CD4-positive, CD25-positive, alpha-beta regulatory T cell (primary cell): ENCODE measurements at regions not wholly inside any gene's neighbourhood (a gene's known extent, or its start where the extent isn't known, plus 50 kb on each side); places are given as distances from the start of the nearest gene placed in this dataset.

ENCODE experiments used
- ATAC-seq, 2 donors: fragments of 150-1000 bp; cut with Tn5 transposase; one replicate each; pipeline ENCODE4 v1.10.0; 2021; ENCODE audit warnings: low read depth in 2 of 2, moderate number of reproducible peaks in 2 of 2, moderate library complexity in 1 of 2
- DNase-seq, 3 donors: peaks; one replicate each; pipeline versions ENCODE4 v3.0.0 to v3.0.0-alpha.2; 2012 to 2022; ENCODE audit warnings: mixed read lengths in 1 of 3
- H3K27ac ChIP-seq: one replicate; pipeline ENCODE4 v1.7.0; 2013; ENCODE audit warnings: mild to moderate bottlenecking, low read length; ENCODE audit not compliant: insufficient read depth, poor library complexity, severe bottlenecking
- H3K27me3 ChIP-seq: one replicate; pipeline ENCODE4 v1.7.0; 2013; ENCODE audit warnings: low read length; ENCODE audit not compliant: control insufficient read depth, insufficient read depth
- H3K36me3 ChIP-seq: one replicate; pipeline ENCODE4 v1.7.0; 2013; ENCODE audit warnings: mild to moderate bottlenecking, low read length, moderate library complexity; ENCODE audit not compliant: control insufficient read depth, insufficient read depth
- H3K4me1 ChIP-seq: 2 replicates; pipeline ENCODE4 v1.7.0; 2013; ENCODE audit warnings: mild to moderate bottlenecking, low read length; ENCODE audit not compliant: insufficient read depth, control insufficient read depth, poor library complexity, severe bottlenecking
- H3K4me3 ChIP-seq: one replicate; pipeline ENCODE4 v1.7.0; 2013; ENCODE audit warnings: low read depth, mild to moderate bottlenecking, low read length, moderate library complexity
- H3K9me3 ChIP-seq, 2 experiments: 1 replicate in 1 of 2; 2 replicates in 1 of 2; pipeline ENCODE4 v1.7.0; 2013; ENCODE audit warnings: low read length in 2 of 2, mild to moderate bottlenecking in 1 of 2, moderate library complexity in 1 of 2; ENCODE audit not compliant: control insufficient read depth in 2 of 2
- H3K27ac Mint-ChIP-seq, 3 donors: one replicate each; pipeline ENCODE4 v1.8.0; 2020 to 2022; ENCODE audit warnings: mild to moderate bottlenecking in 3 of 3, mixed read lengths in 3 of 3, moderate library complexity in 2 of 3
- H3K27me3 Mint-ChIP-seq: one replicate; pipeline ENCODE4 v1.8.0; 2022; ENCODE audit warnings: mild to moderate bottlenecking, mixed read lengths
- H3K36me3 Mint-ChIP-seq: one replicate; pipeline ENCODE4 v1.8.0; 2020; ENCODE audit warnings: mixed read lengths
- H3K4me1 Mint-ChIP-seq, 4 donors: one replicate each; pipeline ENCODE4 v1.8.0; 2020 to 2022; ENCODE audit warnings: mixed read lengths in 4 of 4, mild to moderate bottlenecking in 1 of 4
- H3K4me3 Mint-ChIP-seq, 4 donors: one replicate each; pipeline ENCODE4 v1.8.0; 2020 to 2022; ENCODE audit warnings: mild to moderate bottlenecking in 4 of 4, mixed read lengths in 4 of 4, moderate library complexity in 3 of 4
- H3K9me3 Mint-ChIP-seq, 7 donors: one replicate each; pipeline ENCODE4 v1.8.0; 2020 to 2022; ENCODE audit warnings: mixed read lengths in 7 of 7, mild to moderate bottlenecking in 3 of 7, moderate library complexity in 2 of 7

GRCh38 chr11:82634091-82634490 lies 99.6 kb downstream of the FAM181B start:
- no peak overlapping the region for H3K27ac Mint-ChIP-seq
- H3K27me3 ChIP-seq, result no peaks in the 10 kb centered on the region

GRCh38 chr11:82631722-82632630 lies 101.7 kb downstream of the FAM181B start:
- no peaks in the 10 kb centered on the region for H3K9me3 ChIP-seq
- no peak overlapping the region for H3K27ac ChIP-seq
- H3K4me3 Mint-ChIP-seq, result no peak overlapping the region
- no peaks in the 10 kb centered on the region for H3K36me3 ChIP-seq
- peaks cover 6% of the 10 kb centered on the region for H3K27me3 Mint-ChIP-seq
- H3K27me3 ChIP-seq, result no peaks in the 10 kb centered on the region
- peaks cover 0 to 7% (median 3%) of the 10 kb centered on the region in 7 donors for H3K9me3 Mint-ChIP-seq
- no peaks in the 10 kb centered on the region for H3K4me1 ChIP-seq
- DNase-seq, result no peak
- no peak for ATAC-seq
- H3K4me1 Mint-ChIP-seq, result no peaks in the 10 kb centered on the region
- no peak overlapping the region for H3K27ac Mint-ChIP-seq
- H3K4me3 ChIP-seq, result no peak overlapping the region
- no peaks in the 10 kb centered on the region for H3K36me3 Mint-ChIP-seq

More at GRCh38 chr11:82634091-82634490, 99.6 kb downstream of the FAM181B start:
- ATAC-seq (no peak), DNase-seq (no peak)
- H3K4me3 ChIP-seq, result no peak overlapping the region
- H3K36me3 ChIP-seq, result no peaks in the 10 kb centered on the region
- H3K9me3 ChIP-seq, result no peaks in the 10 kb centered on the region
- Mint-ChIP-seq H3K27me3 (peaks cover 6% of the 10 kb centered on the region), H3K4me3 (no peak overlapping the region), H3K36me3 (no peaks in the 10 kb centered on the region), H3K4me1 (no peaks in the 10 kb centered on the region), H3K9me3 (peaks cover 0 to 5% (median under 1%) of the 10 kb centered on the region in 7 donors)
- H3K4me1 ChIP-seq, result no peaks in the 10 kb centered on the region
- H3K27ac ChIP-seq, result no peak overlapping the region

- ATAC-seq, result no peak
- Histone ChIP-seq H3K4me1 (no peaks in the 10 kb centered on the region), H3K27me3 (no peaks in the 10 kb centered on the region), H3K27ac (no peak overlapping the region), H3K9me3 (no peaks in the 10 kb centered on the region), H3K4me3 (no peak overlapping the region), H3K36me3 (no peaks in the 10 kb centered on the region)
- no peaks in the 10 kb centered on the region for H3K27me3 Mint-ChIP-seq
- no peak overlapping the region for H3K4me3 Mint-ChIP-seq
- H3K9me3 Mint-ChIP-seq, result peaks cover 0 to 5% (median 0%) of the 10 kb centered on the region in 7 donors
- H3K27ac Mint-ChIP-seq, result no peak overlapping the region
- no peaks in the 10 kb centered on the region for H3K4me1 Mint-ChIP-seq
- H3K36me3 Mint-ChIP-seq, result no peaks in the 10 kb centered on the region
- DNase-seq, result no peak
These were observed 123.0 kb downstream of the FAM181B start for GRCh38 chr11:82610671-82611070.

GRCh38 chr11:82606738-82607137 lies 126.9 kb downstream of the FAM181B start:
- Mint-ChIP-seq H3K4me1 (no peaks in the 10 kb centered on the region), H3K27me3 (no peaks in the 10 kb centered on the region), H3K27ac (no peak overlapping the region), H3K4me3 (no peak overlapping the region), H3K9me3 (peaks cover 0 to 2% (median 0%) of the 10 kb centered on the region in 7 donors), H3K36me3 (no peaks in the 10 kb centered on the region)
- Histone ChIP-seq H3K9me3 (no peaks in the 10 kb centered on the region), H3K4me1 (no peaks in the 10 kb centered on the region), H3K4me3 (no peak overlapping the region), H3K36me3 (no peaks in the 10 kb centered on the region), H3K27ac (no peak overlapping the region), H3K27me3 (no peaks in the 10 kb centered on the region)
- DNase-seq (no peak), ATAC-seq (no peak)

- H3K4me3 ChIP-seq, result no peak overlapping the region
- Mint-ChIP-seq H3K9me3 (peaks cover 0 to 4% (median 0%) of the 10 kb centered on the region in 7 donors), H3K27ac (no peak overlapping the region), H3K27me3 (no peaks in the 10 kb centered on the region), H3K4me1 (no peaks in the 10 kb centered on the region), H3K4me3 (no peak overlapping the region), H3K36me3 (no peaks in the 10 kb centered on the region)
- no peaks in the 10 kb centered on the region for H3K27me3 ChIP-seq
- H3K9me3 ChIP-seq, result no peaks in the 10 kb centered on the region
- no peak overlapping the region for H3K27ac ChIP-seq
- no peaks in the 10 kb centered on the region for H3K36me3 ChIP-seq
- DNase-seq (no peak), ATAC-seq (no peak)
- no peaks in the 10 kb centered on the region for H3K4me1 ChIP-seq
These were observed 132.0 kb downstream of the FAM181B start for GRCh38 chr11:82601711-82602110.

GRCh38 chr11:82599836-82600235 lies 133.8 kb downstream of the FAM181B start:
- no peak for DNase-seq
- Mint-ChIP-seq H3K27me3 (peaks cover 5% of the 10 kb centered on the region), H3K4me1 (no peaks in the 10 kb centered on the region), H3K9me3 (peaks cover 0 to 4% (median 0%) of the 10 kb centered on the region in 7 donors), H3K4me3 (no peak overlapping the region), H3K27ac (no peak overlapping the region), H3K36me3 (no peaks in the 10 kb centered on the region)
- H3K27ac ChIP-seq, result no peak overlapping the region
- H3K9me3 ChIP-seq, result no peaks in the 10 kb centered on the region
- no peak for ATAC-seq
- H3K4me1 ChIP-seq, result no peaks in the 10 kb centered on the region
- H3K27me3 ChIP-seq, result no peaks in the 10 kb centered on the region
- H3K4me3 ChIP-seq, result no peak overlapping the region
- no peaks in the 10 kb centered on the region for H3K36me3 ChIP-seq

GRCh38 chr11:82586581-82586980 lies 147.1 kb downstream of the FAM181B start:
- Mint-ChIP-seq H3K9me3 (peaks cover 0 to 5% (median 3%) of the 10 kb centered on the region in 7 donors), H3K36me3 (no peaks in the 10 kb centered on the region), H3K4me3 (no peak overlapping the region), H3K27ac (no peak overlapping the region), H3K27me3 (no peaks in the 10 kb centered on the region), H3K4me1 (no peaks in the 10 kb centered on the region)
- Histone ChIP-seq H3K27me3 (no peaks in the 10 kb centered on the region), H3K9me3 (no peaks in the 10 kb centered on the region), H3K27ac (no peak overlapping the region), H3K36me3 (no peaks in the 10 kb centered on the region), H3K4me3 (no peak overlapping the region), H3K4me1 (no peaks in the 10 kb centered on the region)
- DNase-seq, result no peak
- no peak for ATAC-seq

GRCh38 chr11:82577246-82577645 lies 156.4 kb downstream of the FAM181B start:
- no peak overlapping the region for H3K27ac Mint-ChIP-seq
- Histone ChIP-seq H3K4me3 (no peak overlapping the region), H3K36me3 (no peaks in the 10 kb centered on the region), H3K27me3 (no peaks in the 10 kb centered on the region), H3K9me3 (no peaks in the 10 kb centered on the region), H3K27ac (no peak overlapping the region), H3K4me1 (no peaks in the 10 kb centered on the region)
- no peaks in the 10 kb centered on the region for H3K36me3 Mint-ChIP-seq
- no peaks in the 10 kb centered on the region for H3K27me3 Mint-ChIP-seq
- no peak overlapping the region for H3K4me3 Mint-ChIP-seq
- ATAC-seq, result no peak
- H3K4me1 Mint-ChIP-seq, result no peaks in the 10 kb centered on the region
- H3K9me3 Mint-ChIP-seq, result peaks cover 0 to 3% (median 0%) of the 10 kb centered on the region in 7 donors
- DNase-seq, result no peak
